Neuronal stem cell (in vitro differentiated cells): ENCODE measurements at regions not wholly inside any gene's neighbourhood (a gene's known extent, or its start where the extent isn't known, plus 50 kb on each side); places are given as distances from the start of the nearest gene placed in this dataset.
A peak's percentile ranks its signal among the peaks of the same experiment; 100 is the strongest.

Source experiments
- DNase-seq: peaks from one replicate; pipeline ENCODE4 v3.0.0-alpha.2; 2013; ENCODE audit warnings: low spot score
- H2AFZ ChIP-seq: one replicate; pipeline ENCODE4 v1.6.1; 2013; ENCODE audit warnings: mild to moderate bottlenecking, low read length, inconsistent platforms
- H2AK5ac ChIP-seq: 2 replicates; pipeline ENCODE4 v1.6.1; 2013; ENCODE audit warnings: low read depth, mild to moderate bottlenecking, inconsistent platforms, low read length, moderate library complexity, mixed read lengths
- H2BK120ac ChIP-seq: 2 replicates; pipeline ENCODE4 v1.6.1; 2013; ENCODE audit warnings: low read depth, mild to moderate bottlenecking, inconsistent platforms, low read length, moderate library complexity, mixed read lengths
- H2BK12ac ChIP-seq: one replicate; pipeline ENCODE4 v1.6.1; 2013; ENCODE audit warnings: low read length, inconsistent platforms
- H2BK15ac ChIP-seq: 2 replicates; pipeline ENCODE4 v1.6.1; 2013; ENCODE audit warnings: mild to moderate bottlenecking, low read length, inconsistent platforms, mixed read lengths
- H2BK5ac ChIP-seq: one replicate; pipeline ENCODE4 v1.6.1; 2013; ENCODE audit warnings: inconsistent platforms, mild to moderate bottlenecking, low read length, moderate library complexity
- H3K14ac ChIP-seq: one replicate; pipeline ENCODE4 v1.6.1; 2013; ENCODE audit warnings: low read length, inconsistent platforms
- H3K18ac ChIP-seq: 2 replicates; pipeline ENCODE4 v1.6.1; 2013; ENCODE audit warnings: low read length, inconsistent platforms
- H3K23ac ChIP-seq: 2 replicates; pipeline ENCODE4 v1.6.1; 2013; ENCODE audit warnings: low read depth, mild to moderate bottlenecking, mixed read lengths, low read length, inconsistent platforms; ENCODE audit not compliant: poor library complexity
- H3K27ac ChIP-seq: replicated peaks from 3 replicates; pipeline ENCODE4 v1.5.1; 2013; ENCODE audit warnings: low read length, inconsistent platforms
- H3K27me3 ChIP-seq, 3 experiments: 2 replicates each; pipeline ENCODE4 v1.6.1; 2013; ENCODE audit warnings: low read length in 3 of 3, mild to moderate bottlenecking in 2 of 3, inconsistent platforms in 1 of 3, low read depth in 1 of 3, mixed read lengths in 1 of 3, moderate library complexity in 1 of 3; ENCODE audit not compliant: control insufficient read depth in 3 of 3, insufficient read depth in 3 of 3
- H3K36me3 ChIP-seq, 2 donors: replicated peaks in 1 of 2; 2 replicates each; pipeline ENCODE4 v1.6.1; 2013; ENCODE audit warnings: low read length in 2 of 2; ENCODE audit not compliant: control insufficient read depth in 2 of 2, insufficient read depth in 2 of 2
- H3K4ac ChIP-seq: 2 replicates; pipeline ENCODE4 v1.6.1; 2013; ENCODE audit warnings: inconsistent platforms, mild to moderate bottlenecking, low read length, moderate library complexity
- H3K4me1 ChIP-seq, 2 donors: 1 replicate in 1 of 2; 2 replicates in 1 of 2; pipeline ENCODE4 v1.6.1; 2013; ENCODE audit warnings: low read length in 2 of 2, low read depth in 1 of 2; ENCODE audit not compliant: control insufficient read depth in 2 of 2, insufficient read depth in 1 of 2
- H3K4me2 ChIP-seq: one replicate; pipeline ENCODE4 v1.6.1; 2013; ENCODE audit warnings: mild to moderate bottlenecking, low read length, inconsistent platforms; ENCODE audit not compliant: insufficient read depth, poor library complexity, severe bottlenecking
- H3K4me3 ChIP-seq, 2 donors: 2 replicates each; pipeline ENCODE4 v1.5.1; 2013; ENCODE audit warnings: low read length in 2 of 2, mild to moderate bottlenecking in 2 of 2, inconsistent platforms in 1 of 2, moderate library complexity in 1 of 2
- H3K79me1 ChIP-seq: one replicate; pipeline ENCODE4 v1.6.1; 2013; ENCODE audit warnings: low read depth, mild to moderate bottlenecking, inconsistent platforms, low read length, moderate library complexity
- H3K9ac ChIP-seq: one replicate; pipeline ENCODE4 v1.6.1; 2013; ENCODE audit warnings: mild to moderate bottlenecking, low read depth, low read length, inconsistent platforms; ENCODE audit not compliant: poor library complexity
- H3K9me3 ChIP-seq, 2 donors: replicated peaks in 1 of 2; 2 replicates each; pipeline versions ENCODE3 to v1.6.1; 2013; ENCODE audit warnings: low read length in 2 of 2, mild to moderate bottlenecking in 2 of 2, inconsistent platforms in 1 of 2, low read depth in 1 of 2, mixed read lengths in 1 of 2, moderate library complexity in 1 of 2; ENCODE audit not compliant: control insufficient read depth in 2 of 2, insufficient read depth in 1 of 2
- H4K8ac ChIP-seq: one replicate; pipeline ENCODE4 v1.6.1; 2013; ENCODE audit warnings: low read depth, mild to moderate bottlenecking, inconsistent platforms, low read length, moderate library complexity
- H4K91ac ChIP-seq: one replicate; pipeline ENCODE4 v1.6.1; 2013; ENCODE audit warnings: low read length, low read depth, mild to moderate bottlenecking, inconsistent platforms; ENCODE audit not compliant: poor library complexity
- WGBS, 2 donors: extraction: QIAGEN DNeasy Blood & Tissue Kit; methylation state at CpG; one replicate each; pipeline ENCODE4 v1.1.7; 2013; ENCODE audit warnings: missing lambda C conversion rate in 2 of 2, mixed read lengths in 1 of 2; ENCODE audit not compliant: insufficient read length in 2 of 2, insufficient replicate concordance in 1 of 2; ENCODE audit errors: extremely low coverage in 2 of 2; 5-methylcytosine and 5-hydroxymethylcytosine counted together

GRCh38 chr17:73870068-73870467 is 225.8 kb upstream of the SDK2 start:
- Histone ChIP-seq H4K8ac (no peak overlapping the region), H2BK120ac (no peak overlapping the region), H3K14ac (no peak overlapping the region), H3K23ac (no peak overlapping the region), H3K9ac (no peak overlapping the region), H3K27me3 (peaks cover 0 to 3% (median 2%) of the 10 kb centered on the region in 3 experiments), H2BK12ac (no peak overlapping the region), H2BK5ac (no peak overlapping the region), H3K27ac (no peak overlapping the region), H3K4me1 (peaks cover 0 to 6% of the 10 kb centered on the region in 2 donors), H3K4ac (no peak overlapping the region), H3K4me3 (no peak overlapping the region), H2BK15ac (no peak overlapping the region), H2AFZ (no peak overlapping the region), H3K18ac (no peak overlapping the region), H3K9me3 (no peaks in the 10 kb centered on the region), H3K4me2 (no peak overlapping the region), H4K91ac (no peak overlapping the region), H3K36me3 (no peaks in the 10 kb centered on the region), H3K79me1 (no peaks in the 10 kb centered on the region), H2AK5ac (no peak overlapping the region)
- 100% methylated on average over 1 of the region's 6 CpGs; no CpG with 5 or more reads in 1 of the 2 donors for WGBS, 2 donors
- DNase-seq = no peak

GRCh38 chr17:73870473-73870872 is 226.2 kb upstream of the SDK2 start:
- DNase-seq = no peak
- Histone ChIP-seq H4K91ac (no peak overlapping the region), H2AK5ac (no peak overlapping the region), H3K4me3 (no peak overlapping the region), H2BK12ac (no peak overlapping the region), H4K8ac (no peak overlapping the region), H3K4me2 (no peak overlapping the region), H3K27ac (no peak overlapping the region), H3K36me3 (no peaks in the 10 kb centered on the region), H3K23ac (no peak overlapping the region), H3K14ac (no peak overlapping the region), H3K9ac (no peak overlapping the region), H2BK15ac (no peak overlapping the region), H2AFZ (no peak overlapping the region), H2BK5ac (no peak overlapping the region), H3K79me1 (no peaks in the 10 kb centered on the region), H3K9me3 (no peaks in the 10 kb centered on the region), H3K18ac (no peak overlapping the region), H3K4me1 (peaks cover 0 to 6% of the 10 kb centered on the region in 2 donors), H3K27me3 (peaks cover 0 to 3% (median 2%) of the 10 kb centered on the region in 3 experiments), H2BK120ac (no peak overlapping the region), H3K4ac (no peak overlapping the region)
- no CpG with 5 or more reads among the region's 1 CpG for WGBS, 2 donors

- Histone ChIP-seq H4K91ac (no peak overlapping the region), H2BK120ac (no peak overlapping the region), H2BK5ac (no peak overlapping the region), H2AK5ac (no peak overlapping the region), H3K14ac (no peak overlapping the region), H3K27ac (no peak overlapping the region), H3K4me1 (peaks cover 0 to 5% of the 10 kb centered on the region in 2 donors), H3K36me3 (no peaks in the 10 kb centered on the region), H3K18ac (no peak overlapping the region), H3K79me1 (no peaks in the 10 kb centered on the region), H3K27me3 (peaks cover 0 to 2% (median 0%) of the 10 kb centered on the region in 3 experiments), H2BK15ac (no peak overlapping the region), H4K8ac (no peak overlapping the region), H3K9me3 (no peaks in the 10 kb centered on the region), H3K4ac (no peak overlapping the region), H3K23ac (no peak overlapping the region), H2BK12ac (no peak overlapping the region), H3K4me3 (no peak overlapping the region), H3K4me2 (no peak overlapping the region), H3K9ac (no peak overlapping the region), H2AFZ (no peak overlapping the region)
- no CpG with 5 or more reads among the region's 3 CpGs for WGBS, 2 donors
- no peak for DNase-seq
These were observed 228.6 kb upstream of the SDK2 start for GRCh38 chr17:73872816-73873215.

- no CpG with 5 or more reads among the region's 6 CpGs for WGBS, 2 donors
- H3K4me2 ChIP-seq = no peak overlapping the region
- H3K9me3 ChIP-seq = no peaks in the 10 kb centered on the region
- H3K79me1 ChIP-seq = no peaks in the 10 kb centered on the region
- H3K36me3 ChIP-seq = no peaks in the 10 kb centered on the region
- no peak overlapping the region for H3K9ac ChIP-seq
- H4K91ac ChIP-seq = no peak overlapping the region
- no peak overlapping the region for H3K4me3 ChIP-seq
- peak overlapping the region; percentile 12 for H2AK5ac ChIP-seq
- no peak overlapping the region for H2BK12ac ChIP-seq
- H3K27me3 ChIP-seq = peaks cover 0 to 8% (median 0%) of the 10 kb centered on the region in 3 experiments
- no peak overlapping the region for H2BK15ac ChIP-seq
- H3K27ac ChIP-seq = no peak overlapping the region
- no peak overlapping the region for H2BK5ac ChIP-seq
- no peak overlapping the region for H4K8ac ChIP-seq
- no peak overlapping the region for H3K4ac ChIP-seq
- H3K4me1 ChIP-seq = peaks cover 0 to 5% of the 10 kb centered on the region in 2 donors
- H3K14ac ChIP-seq = no peak overlapping the region
- H2BK120ac ChIP-seq = no peak overlapping the region
- DNase-seq = no peak
- no peak overlapping the region for H2AFZ ChIP-seq
- H3K18ac ChIP-seq = peak overlapping the region; percentile 54
- H3K23ac ChIP-seq = no peak overlapping the region
These were observed 229.9 kb upstream of the SDK2 start for GRCh38 chr17:73874008-73874720.
